GM12892 (cell line): ENCODE measurements at regions not wholly inside any gene's neighbourhood (a gene's known extent, or its start where the extent isn't known, plus 50 kb on each side); places are given as distances from the start of the nearest gene placed in this dataset.

Experiments
- POLR2A ChIP-seq: IDR thresholded peaks from 2 replicates; pipeline ENCODE4 v1.6.1; 2011; ENCODE audit warnings: low read depth, low read length, control low read depth
- POLR2AphosphoS5 ChIP-seq: IDR thresholded peaks from 2 replicates; pipeline ENCODE4 v1.6.1; 2011; ENCODE audit warnings: low read depth, low read length, control low read depth
- TAF1 ChIP-seq: IDR thresholded peaks from 2 replicates; pipeline ENCODE4 v1.6.1; 2011; ENCODE audit warnings: low read depth, mild to moderate bottlenecking, control low read depth, low read length, borderline replicate concordance

DNA sequence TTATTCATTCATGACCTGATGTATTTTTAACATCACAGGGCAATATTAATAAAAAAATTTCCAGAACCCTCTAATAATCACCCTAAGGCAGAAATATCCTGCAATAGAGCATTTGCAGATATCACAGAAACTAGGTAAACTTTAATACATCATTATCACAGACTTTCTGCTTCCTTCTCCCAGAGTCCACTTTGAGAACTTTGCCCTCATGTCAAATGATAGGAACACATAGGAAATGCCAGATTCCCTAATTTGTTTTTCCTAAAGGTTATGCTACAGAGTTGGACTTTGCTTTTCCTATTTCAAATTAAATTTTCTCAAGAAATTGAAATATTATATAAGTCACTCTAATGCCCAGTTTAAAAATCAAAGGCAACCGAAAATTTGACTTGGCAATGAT lies 352.8 kb upstream of the LRP1B start:
- TF ChIP-seq POLR2A, result no peak
- no peak for TF ChIP-seq TAF1
- no peak for TF ChIP-seq POLR2AphosphoS5
